ENCODE measurements at regions not wholly inside any gene's neighbourhood (a gene's known extent, or its start where the extent isn't known, plus 50 kb on each side); places are given as distances from the start of the nearest gene placed in this dataset.
"Not testable (repeated sequence)": the region's sequence is repeated elsewhere in the genome, so short reads cannot be mapped to it uniquely, and the experiment has no call there.

DNA sequence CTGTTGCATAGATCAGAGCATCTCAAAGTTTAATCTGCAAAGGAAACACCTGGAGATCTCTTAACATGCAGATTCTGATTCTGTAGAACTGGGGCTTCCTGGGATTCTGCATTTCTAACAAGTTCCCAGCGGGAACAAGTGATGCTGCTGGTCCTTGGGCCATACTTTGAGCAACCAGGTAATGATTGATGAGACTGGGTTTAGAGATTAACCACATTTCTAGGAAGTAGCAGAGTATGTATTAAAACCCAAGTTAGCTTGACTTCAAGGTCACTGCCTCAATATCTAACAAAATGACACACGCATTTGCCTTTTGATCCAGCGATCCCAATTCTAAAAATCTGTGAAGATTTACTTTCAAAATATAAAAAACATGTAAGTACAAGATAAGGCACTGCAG, 83.0 kb upstream of the DTNBP1 start:
- TF ChIP-seq CTCF (IDR thresholded peaks at IDR 0.05): no peak
- no peak for TF ChIP-seq POLR2A (IDR thresholded peaks at IDR 0.05)
- H3K4me1 ChIP-seq: peaks cover 0 to 8% (median 0%) of the 10 kb centered on the region in 4 donors
- no peaks in the 10 kb centered on the region for H3K27me3 ChIP-seq
- DNase-seq (no peak), ATAC-seq (no peak)
- no peaks in the 10 kb centered on the region for H3K9me3 ChIP-seq
- no peaks in the 10 kb centered on the region for H3K36me3 ChIP-seq
- H3K4me3 ChIP-seq: no peak overlapping the region
- 48% methylated on average over 3 of the region's 3 CpGs for WGBS (ENCODE audit: insufficient coverage, low coverage, low lambda C conversion rate, missing lambda C conversion rate)
- intact Hi-C loops (cut with DNase I): no loop called here
- H3K27ac ChIP-seq: no peak overlapping the region

DNA sequence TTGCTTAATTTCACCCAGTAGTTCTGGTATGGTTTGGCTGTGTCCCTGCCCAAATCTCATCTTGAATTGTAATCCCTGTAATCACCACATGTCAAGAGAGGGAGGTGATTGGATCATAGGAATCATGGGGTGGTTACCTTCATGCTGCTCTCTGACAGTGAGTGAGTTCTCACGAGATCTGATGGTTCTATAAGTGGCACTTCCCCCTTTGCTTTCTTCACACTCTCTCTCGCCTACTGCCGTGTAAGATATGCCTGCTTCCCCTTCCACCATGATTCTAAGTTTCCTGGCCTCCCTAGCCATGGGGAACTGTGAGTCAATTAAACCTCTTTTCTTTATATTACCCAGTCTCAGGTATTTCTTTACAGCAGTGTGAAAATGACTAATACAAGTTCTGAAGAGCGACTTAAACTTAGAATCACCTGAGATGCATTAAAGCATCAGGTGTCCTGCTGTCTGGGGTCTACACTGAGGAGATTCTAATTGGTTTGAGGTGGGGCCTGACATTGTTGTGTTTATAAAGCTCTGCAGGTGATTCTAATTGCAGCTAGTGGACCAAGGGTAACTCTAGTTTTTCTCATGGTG, 82.1 kb upstream of the DTNBP1 start:
- intact Hi-C loops (cut with DNase I): no loop called here
- WGBS (ENCODE audit: insufficient coverage, low coverage, low lambda C conversion rate, missing lambda C conversion rate): 79% methylated on average over 3 of the region's 4 CpGs
- TF ChIP-seq POLR2A (IDR thresholded peaks at IDR 0.05) (no peak), CTCF (IDR thresholded peaks at IDR 0.05) (no peak)

DNA sequence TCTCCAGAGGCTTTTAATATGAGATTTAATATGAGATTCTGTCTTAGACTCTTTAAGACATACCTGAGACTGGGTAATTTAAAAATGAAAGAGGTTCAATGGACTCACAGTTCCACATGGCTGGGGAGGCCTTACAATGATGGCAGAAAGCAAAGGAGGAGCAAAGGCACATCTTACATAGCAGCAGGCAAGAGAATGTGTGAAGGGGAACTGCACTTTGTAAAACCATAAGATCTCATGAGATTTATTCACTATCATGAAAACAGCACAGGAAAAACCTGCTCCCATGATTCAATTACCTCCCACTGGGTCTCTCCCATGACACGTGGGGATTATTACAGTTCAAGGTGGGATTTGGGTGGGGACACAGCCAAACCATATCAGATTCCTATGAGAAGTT, 79.2 kb upstream of the DTNBP1 start:
- DNase-seq; H3K36me3 ChIP-seq; intact Hi-C loops (cut with DNase I); H3K27me3 ChIP-seq; H3K9me3 ChIP-seq; H3K4me1 ChIP-seq; ATAC-seq; H3K4me3 ChIP-seq; H3K27ac ChIP-seq: not testable (repeated sequence)
- WGBS (ENCODE audit: insufficient coverage, low coverage, low lambda C conversion rate, missing lambda C conversion rate): 67% methylated on average over 1 of the region's 1 CpG

More for the DNA sequence above, 82.1 kb upstream of the DTNBP1 start:
- Histone ChIP-seq H3K4me1 (peaks cover 0 to 8% (median 0%) of the 10 kb centered on the region in 4 donors), H3K27ac (no peak overlapping the region), H3K4me3 (no peak overlapping the region), H3K27me3 (no peaks in the 10 kb centered on the region), H3K36me3 (no peaks in the 10 kb centered on the region), H3K9me3 (no peaks in the 10 kb centered on the region)
- no peak for ATAC-seq
- no peak for DNase-seq

DNA sequence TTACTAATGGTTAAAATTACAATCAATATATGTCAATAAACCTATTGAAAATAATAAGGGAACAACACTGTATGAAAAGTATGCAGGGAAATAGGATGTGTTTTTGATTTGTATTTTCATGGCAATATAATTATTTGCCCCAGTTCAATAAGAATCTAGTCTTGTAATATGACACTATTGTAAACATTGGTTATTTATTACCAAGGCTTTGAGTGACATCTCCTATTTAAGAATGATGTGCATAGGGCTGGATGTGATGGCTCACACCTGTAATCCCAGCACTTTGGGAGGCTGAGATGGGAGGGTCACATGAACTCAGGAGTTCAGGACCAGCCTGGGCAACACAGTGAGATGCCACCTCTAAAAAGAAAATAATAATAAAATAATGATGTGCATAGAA, 78.6 kb upstream of the DTNBP1 start:
- Histone ChIP-seq H3K36me3 (no peaks in the 10 kb centered on the region), H3K4me1 (no peaks in the 10 kb centered on the region), H3K9me3 (peaks cover 0 to 4% (median 0%) of the 10 kb centered on the region in 4 donors), H3K27ac (no peak overlapping the region), H3K27me3 (no peaks in the 10 kb centered on the region), H3K4me3 (no peak overlapping the region)
- intact Hi-C loops (cut with DNase I): no loop called here
- no peak for DNase-seq
- no peak for TF ChIP-seq POLR2A (IDR thresholded peaks at IDR 0.05)
- no peak for TF ChIP-seq CTCF (IDR thresholded peaks at IDR 0.05)
- ATAC-seq: no peak

GRCh38 chr6:15739867-15740266, 77.0 kb upstream of the DTNBP1 start:
- Histone ChIP-seq H3K27ac (no peak overlapping the region), H3K27me3 (no peaks in the 10 kb centered on the region), H3K4me1 (no peaks in the 10 kb centered on the region), H3K4me3 (no peak overlapping the region), H3K36me3 (no peaks in the 10 kb centered on the region), H3K9me3 (peaks cover 0 to 4% (median 0%) of the 10 kb centered on the region in 4 donors)
- ATAC-seq: no peak
- WGBS (ENCODE audit: insufficient coverage, low coverage, low lambda C conversion rate, missing lambda C conversion rate): 75% methylated on average over 3 of the region's 3 CpGs
- DNase-seq: no peak
- TF ChIP-seq POLR2A (IDR thresholded peaks at IDR 0.05) (no peak), CTCF (IDR thresholded peaks at IDR 0.05) (no peak)
- intact Hi-C loops (cut with DNase I): no loop called here

Data from right lobe of liver (tissue), 6 donors.